GM13976 (cell line): ENCODE measurements at regions not wholly inside any gene's neighbourhood (a gene's known extent, or its start where the extent isn't known, plus 50 kb on each side); places are given as distances from the start of the nearest gene placed in this dataset.

Source experiments
- DNase-seq: peaks from one replicate; pipeline ENCODE4 v3.0.0; 2012; ENCODE audit warnings: low spot score
- in situ Hi-C: fragments of 300-500 bp; cut with MboI; formaldehyde crosslinking; loops from one replicate; pipeline ENCODE4 v1.12.0; 2022; ENCODE audit warnings: low sequenced_read_pairs, mixed read lengths, inconsistent platforms; ENCODE audit not compliant: unreplicated experiment
- TF ChIP-seq, protein P1 (sequence below): IDR thresholded peaks from 2 replicates; pipeline ENCODE4 v1.5.1; 2012; ENCODE audit warnings: borderline replicate concordance, mild to moderate bottlenecking; ENCODE audit not compliant: insufficient read depth; ENCODE audit errors: extremely low read depth, missing control alignments, control extremely low read depth

DNA sequence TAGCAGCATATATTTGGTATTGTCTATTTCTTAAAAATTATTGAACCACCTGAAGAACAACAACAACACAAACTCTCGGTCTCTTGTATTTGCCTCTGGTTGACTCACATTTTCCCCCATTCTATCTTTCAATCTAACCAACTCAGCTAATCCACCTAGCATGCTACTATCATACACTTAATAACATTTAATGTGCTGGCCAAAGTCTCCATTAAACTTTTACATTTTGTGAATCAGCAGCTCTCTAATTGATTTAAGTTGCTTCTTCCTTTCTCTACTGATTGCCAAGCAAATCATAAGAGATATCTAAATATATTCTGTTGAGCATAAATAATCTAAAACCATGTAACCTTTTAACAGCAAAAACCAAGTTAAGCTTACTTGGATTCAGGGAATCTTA, 631.7 kb downstream of the IGSF11 start:
- TF ChIP-seq, protein P1, sequence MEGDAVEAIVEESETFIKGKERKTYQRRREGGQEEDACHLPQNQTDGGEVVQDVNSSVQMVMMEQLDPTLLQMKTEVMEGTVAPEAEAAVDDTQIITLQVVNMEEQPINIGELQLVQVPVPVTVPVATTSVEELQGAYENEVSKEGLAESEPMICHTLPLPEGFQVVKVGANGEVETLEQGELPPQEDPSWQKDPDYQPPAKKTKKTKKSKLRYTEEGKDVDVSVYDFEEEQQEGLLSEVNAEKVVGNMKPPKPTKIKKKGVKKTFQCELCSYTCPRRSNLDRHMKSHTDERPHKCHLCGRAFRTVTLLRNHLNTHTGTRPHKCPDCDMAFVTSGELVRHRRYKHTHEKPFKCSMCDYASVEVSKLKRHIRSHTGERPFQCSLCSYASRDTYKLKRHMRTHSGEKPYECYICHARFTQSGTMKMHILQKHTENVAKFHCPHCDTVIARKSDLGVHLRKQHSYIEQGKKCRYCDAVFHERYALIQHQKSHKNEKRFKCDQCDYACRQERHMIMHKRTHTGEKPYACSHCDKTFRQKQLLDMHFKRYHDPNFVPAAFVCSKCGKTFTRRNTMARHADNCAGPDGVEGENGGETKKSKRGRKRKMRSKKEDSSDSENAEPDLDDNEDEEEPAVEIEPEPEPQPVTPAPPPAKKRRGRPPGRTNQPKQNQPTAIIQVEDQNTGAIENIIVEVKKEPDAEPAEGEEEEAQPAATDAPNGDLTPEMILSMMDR: no peak
- in situ Hi-C loops: no loop called here
- DNase-seq: no peak

DNA sequence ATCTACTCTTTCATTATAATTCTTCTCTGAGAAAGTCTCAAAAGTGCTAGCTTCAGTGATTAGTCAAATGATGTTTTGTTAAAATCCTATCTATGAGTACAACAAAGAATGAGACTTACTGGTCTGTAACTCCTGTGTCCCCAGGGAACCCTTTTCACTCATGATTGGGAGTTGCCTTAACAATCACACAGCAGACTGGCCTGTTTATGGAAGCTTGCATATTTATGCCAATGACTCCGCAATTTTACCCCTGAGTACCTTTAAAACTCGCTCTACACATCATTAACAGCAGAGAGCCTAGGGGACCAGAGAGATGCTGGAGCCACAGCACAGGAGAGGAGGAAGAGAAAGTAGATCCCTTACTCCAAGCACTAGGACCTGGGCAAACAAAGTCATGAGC, 628.1 kb downstream of the IGSF11 start:
- DNase-seq: no peak
- in situ Hi-C loops: no loop called here
- TF ChIP-seq, protein P1: no peak

DNA sequence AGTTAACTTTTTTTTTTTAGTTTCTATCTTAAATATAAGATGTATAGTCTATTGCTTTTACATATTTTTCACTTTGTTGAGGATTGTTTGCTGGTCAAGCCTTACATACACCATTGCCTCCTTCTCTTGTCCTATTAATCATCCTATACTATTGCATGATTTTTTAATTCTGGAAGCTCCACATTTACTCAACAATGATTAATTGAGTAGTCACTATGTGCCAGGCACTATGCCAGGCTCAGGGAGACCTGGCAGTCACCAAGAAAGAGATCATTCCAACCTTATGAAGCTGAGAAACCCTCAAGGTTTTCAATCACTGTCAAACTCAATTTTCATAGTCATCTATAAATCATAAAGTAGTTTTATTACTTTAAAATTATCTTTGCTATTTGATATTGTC, 626.2 kb downstream of the IGSF11 start:
- TF ChIP-seq, protein P1: no peak
- DNase-seq: no peak
- in situ Hi-C loops: no loop called here

DNA sequence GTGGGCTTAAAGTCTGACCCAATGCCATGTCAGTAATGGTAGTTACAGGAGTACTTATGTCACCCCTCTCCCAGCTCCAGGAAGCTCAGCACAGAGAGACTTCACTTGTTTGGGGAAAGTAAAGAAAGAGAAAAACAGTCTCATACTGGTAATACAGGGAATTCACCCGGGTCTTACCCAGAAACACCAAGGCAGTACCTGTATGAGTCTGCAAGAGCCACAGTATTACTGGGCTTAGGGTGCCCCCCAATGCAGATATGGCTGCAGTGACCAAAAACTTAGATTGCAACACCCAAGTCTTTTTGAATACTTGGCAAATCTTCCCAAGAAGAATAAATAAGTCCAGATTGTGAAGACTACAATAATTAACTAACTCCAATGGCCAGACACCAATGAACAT, 622.1 kb downstream of the IGSF11 start:
- in situ Hi-C loops: no loop called here
- no peak for DNase-seq

DNA sequence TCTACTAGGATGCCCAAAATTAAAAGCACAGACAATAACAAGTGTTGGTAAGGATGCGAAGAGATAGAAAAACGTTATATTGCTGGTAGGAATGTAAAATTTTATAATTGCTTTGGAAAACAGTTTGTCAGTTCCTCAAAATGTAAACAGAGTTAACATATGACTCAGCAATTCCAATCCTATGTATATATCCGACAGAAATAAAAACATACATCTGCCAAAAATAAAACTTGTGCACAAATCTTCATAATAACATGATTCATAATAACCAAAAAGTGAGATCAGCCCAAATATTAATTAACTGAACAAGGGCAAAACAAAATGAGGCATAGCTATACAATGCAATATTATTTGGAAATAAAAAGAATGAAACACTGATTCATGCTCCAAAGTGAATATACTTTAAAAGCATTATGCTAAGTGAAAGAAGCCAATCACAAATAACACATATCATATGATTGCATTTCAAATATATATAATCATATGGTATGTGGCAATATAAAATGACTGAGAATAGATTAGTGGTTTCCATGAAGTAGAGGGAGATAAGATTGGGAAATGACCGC, 609.3 kb downstream of the IGSF11 start:
- in situ Hi-C loops: no loop called here
- no peak for DNase-seq
- TF ChIP-seq, protein P1: no peak

More for the DNA sequence above, 622.1 kb downstream of the IGSF11 start:
- TF ChIP-seq, protein P1: no peak

DNA sequence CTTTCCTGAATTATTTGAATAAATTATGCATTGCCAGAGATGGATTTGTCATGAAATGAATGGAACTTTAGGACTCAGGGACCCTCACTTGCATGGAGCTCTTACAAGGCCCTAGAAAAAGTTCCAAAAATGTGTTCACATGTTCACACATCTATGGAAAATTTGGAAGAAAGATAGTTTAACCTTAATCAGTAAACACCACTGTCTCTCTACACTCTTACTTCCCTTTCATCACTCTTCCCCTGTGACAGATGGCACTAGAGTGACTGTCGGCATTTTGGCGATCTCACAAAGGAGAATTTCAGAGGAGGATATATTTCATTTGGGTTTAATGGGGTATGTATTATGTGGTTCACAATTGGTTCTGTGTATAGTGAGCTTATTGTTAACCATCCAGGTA, 600.8 kb downstream of the IGSF11 start:
- in situ Hi-C loops: no loop called here
- TF ChIP-seq, protein P1: no peak
- no peak for DNase-seq
